ENCODE measurements at regions not wholly inside any gene's neighbourhood (a gene's known extent, or its start where the extent isn't known, plus 50 kb on each side); places are given as distances from the start of the nearest gene placed in this dataset.

GRCh38 chr1:55827350-55827749, 612.2 kb upstream of the USP24 start:
- TF ChIP-seq EZH2 (IDR thresholded peaks at IDR 0.05) (no peak), POLR2AphosphoS5 (IDR thresholded peaks at IDR 0.05; ENCODE audit: borderline replicate concordance, low read depth, low read length) (no peak)
